ENCODE measurements at regions not wholly inside any gene's neighbourhood (a gene's known extent, or its start where the extent isn't known, plus 50 kb on each side); places are given as distances from the start of the nearest gene placed in this dataset.

DNA sequence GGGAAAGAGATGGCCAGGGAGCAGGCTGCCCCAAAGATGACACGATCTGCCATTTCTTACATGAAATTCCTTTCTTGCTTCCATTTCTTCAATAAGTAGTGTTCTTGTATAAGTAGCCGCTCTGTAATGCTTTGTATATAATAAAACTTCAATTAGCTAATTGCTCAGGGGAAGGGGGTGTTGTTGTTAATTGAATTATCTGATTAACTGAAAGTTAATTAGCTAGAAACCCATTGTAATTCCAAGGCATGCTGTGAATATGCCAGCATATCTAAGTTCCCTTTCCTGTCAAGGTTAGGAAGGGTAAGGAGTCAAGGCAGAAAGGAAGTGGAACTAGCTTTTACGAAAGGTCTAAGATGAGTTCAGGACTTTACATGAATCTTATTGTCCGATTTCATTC is 765.9 kb downstream of the TYW1 start:
- no peak for DNase-seq (ENCODE audit: low spot score)

DNA sequence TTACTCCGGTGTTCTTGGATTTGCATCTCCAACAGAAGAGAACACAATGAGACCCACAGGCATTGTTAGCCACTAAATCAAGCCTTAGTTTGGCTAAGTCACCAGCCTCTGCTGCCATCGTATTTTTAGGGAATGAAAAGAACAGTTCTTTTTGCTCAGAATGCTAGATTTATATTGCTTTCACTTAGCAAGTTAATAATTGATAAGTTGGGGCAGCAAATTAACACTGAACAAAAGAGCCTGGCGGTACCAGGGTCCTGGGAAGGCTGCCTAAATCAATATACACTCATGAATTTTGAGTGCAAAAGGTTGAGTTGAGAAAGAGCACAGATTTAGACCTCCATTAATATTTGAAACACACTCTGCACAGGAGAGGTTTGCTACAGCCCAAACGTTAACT is 767.7 kb downstream of the TYW1 start:
- DNase-seq (ENCODE audit: low spot score), result no peak

DNA sequence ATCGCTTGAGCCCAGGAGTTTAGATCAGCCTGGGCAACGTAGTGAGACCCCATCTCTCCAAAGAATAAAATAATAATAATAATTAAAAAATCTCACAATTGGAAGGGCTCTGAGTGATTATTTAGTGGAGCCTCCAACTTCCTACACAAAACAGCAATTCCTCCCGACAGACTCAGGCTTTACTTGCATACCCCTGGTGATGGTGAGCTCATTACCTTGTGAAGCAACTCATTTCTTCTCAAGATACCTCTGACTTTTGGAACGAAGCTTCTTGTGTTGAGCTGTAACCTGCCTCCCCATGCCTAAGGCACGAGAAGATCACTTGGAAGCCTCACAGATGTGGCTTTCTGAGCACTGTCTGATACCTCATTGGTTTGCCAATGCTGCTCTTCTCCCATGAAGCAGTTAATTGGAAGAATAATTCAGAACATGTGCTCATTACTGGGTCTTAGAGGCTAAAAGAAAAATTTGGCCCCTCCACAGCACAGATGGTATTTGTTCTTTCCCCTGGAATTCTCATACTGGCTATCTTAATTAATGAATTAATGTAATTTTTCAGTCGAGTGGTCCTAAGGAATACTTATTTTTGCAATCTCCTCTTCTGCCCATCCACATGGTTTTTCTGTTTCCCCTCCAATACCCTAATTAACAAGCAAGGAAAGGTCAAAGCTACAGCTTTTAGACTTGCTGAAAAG is 769.0 kb downstream of the TYW1 start:
- DNase-seq (ENCODE audit: low spot score), result no peak

DNA sequence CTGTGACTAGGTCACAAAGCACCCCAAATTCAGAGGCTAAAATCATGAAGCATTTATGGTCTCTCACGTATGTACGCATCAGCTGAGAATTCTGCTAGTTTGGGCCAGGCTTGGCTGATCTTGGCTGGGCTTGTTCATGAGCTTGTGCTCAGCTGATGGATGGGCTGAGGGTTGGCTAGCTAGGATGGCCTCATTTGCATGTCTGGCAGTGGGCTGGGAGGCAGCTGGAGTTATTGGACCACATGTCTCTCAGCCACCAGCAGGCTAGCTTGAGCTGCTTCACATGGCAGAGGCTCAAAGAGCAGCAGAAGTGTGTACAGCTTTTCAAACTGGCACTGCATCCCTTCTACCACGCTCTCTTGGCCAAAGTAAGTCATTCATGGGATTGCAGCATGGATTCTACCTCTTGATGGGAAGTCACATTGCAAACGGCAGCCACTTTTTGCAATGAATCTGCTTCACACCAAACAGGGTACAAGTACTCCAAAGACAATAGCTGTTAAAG is 770.3 kb downstream of the TYW1 start:
- DNase-seq (ENCODE audit: low spot score), result no peak

DNA sequence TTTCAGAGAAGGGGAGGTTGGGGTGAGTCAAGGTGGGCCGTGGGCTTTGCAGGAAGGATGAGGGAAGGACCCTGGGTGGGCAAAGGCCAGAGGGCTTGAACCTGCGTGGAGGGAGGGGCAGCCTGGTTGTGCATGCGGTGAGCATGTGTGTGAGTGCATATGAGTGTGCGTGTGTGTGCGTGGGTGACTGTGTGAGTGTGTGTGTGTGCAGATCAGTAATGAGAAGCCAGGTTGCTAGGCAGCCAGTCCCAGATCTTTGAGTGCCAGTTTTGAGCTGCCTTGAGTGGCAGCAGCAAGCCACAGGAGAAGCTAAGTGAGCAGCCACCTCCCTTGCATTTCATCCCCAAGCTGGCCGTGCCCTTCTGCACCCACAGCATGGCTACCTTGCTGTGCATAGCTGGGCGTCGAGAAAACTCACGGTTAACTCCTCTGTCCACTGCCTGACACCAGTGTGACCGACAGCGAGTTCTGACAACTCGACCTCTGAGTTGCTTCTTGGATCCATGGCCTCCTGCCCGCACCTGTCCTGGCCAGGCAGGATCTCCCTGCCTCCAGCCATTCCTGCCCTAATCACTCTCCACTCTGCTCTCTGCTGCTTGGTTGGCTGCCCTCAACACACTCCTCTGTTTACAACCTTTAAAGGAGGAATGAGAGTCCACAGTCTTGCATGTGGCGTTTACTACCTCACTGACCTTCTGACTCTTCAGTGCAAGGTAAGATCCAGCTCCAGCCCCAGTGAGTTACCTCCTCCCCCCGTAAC is 775.4 kb downstream of the TYW1 start:
- DNase-seq (ENCODE audit: low spot score), result no peak

DNA sequence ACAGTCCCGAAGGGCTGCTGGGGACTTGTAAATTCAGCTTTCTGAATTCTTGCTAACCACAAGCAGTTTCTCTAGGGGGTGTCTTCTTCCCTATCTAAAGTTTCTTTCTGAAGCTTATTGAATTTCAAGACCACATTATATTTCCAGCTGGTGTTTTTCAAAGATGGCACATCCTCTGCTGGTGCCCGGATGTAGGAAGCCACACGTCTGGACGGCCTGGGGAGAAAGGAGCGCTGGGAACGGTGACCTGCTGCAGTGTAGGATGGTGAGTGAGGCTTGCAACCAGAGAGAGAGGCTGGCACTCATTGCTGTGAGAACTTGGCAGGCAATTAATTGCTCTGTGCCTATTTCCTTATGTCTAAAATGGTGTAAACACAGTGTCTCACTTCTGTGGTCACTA is 776.4 kb downstream of the TYW1 start:
- no peak for DNase-seq (ENCODE audit: low spot score)

DNA sequence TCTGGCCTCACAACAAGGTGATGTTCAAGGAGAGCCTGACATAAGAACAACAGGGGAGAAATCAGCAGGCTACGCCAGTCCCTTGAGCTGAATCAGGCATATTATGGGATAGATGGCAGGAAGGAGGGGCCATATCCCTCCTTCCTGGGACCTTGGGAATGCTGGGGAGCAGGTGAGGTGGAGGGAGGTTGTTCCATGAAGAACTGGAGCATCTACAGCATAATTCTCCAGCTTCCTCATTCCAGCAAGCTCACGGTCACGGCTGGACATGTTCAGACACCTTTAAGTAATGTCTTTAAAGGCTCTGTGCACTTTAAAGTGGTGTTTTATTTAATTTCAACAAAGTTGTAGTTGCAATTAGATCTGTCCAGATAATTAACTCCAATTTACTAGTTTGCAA is 780.5 kb downstream of the TYW1 start:
- DNase-seq (ENCODE audit: low spot score), result no peak

DNA sequence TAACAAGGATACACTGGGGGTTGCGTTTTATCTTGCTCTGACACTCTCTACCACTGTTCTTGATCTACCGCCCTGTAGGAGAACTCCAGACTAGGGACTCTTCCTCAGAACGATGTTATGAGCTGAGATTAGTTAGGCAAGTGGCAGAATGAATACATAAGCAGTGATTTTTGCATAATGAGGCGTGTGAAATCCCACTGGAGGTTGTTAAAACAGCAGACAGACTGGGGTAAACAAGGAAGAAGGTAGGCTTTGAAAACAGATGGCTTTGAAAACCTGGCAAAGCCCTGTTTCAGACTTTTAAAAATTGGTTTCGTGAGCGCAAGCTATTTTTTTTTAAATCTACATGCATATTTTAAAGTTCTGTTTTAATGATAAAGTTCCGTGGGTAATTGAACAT is 785.2 kb downstream of the TYW1 start:
- DNase-seq (ENCODE audit: low spot score), result no peak

DNA sequence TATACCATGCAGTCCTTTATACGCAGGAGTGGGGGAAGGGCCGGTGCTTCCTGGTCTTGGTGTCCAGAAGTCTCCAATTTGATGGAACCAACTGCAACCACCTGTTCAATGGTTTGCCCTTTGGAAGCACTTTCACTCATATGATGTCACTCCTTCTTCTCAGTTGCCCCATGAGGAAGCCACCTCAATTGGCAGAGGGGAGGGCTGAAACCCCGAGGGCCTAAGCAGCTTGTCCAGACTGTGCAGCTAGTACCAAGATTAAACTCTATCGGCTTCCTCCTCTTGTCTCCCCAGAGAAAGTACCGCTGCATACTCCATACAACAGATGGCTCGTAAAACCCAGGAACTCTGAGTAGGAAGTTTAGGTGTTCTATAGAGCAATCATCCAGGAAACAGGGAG is 789.4 kb downstream of the TYW1 start:
- no peak for DNase-seq (ENCODE audit: low spot score)

DNA sequence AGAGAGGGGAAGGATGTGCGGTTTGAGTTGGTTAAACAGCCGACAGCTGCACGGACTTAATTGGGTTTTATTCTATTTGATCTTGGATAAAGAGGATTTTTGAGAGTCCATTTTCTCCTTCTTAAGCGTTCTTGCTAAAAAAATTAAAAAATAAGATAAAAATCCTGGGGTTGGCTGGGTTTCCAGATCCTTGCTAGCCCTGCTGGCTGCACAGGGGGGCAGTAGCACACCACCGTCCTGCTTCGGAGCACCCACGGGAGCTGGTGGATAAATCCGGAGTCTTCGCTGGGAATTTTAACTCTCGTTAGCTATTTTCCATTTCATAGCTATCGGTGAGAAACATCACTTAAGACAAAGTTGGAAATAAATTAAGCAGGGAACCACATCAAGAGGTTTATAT is 792.0 kb downstream of the TYW1 start:
- DNase-seq (ENCODE audit: low spot score), result no peak

DNA sequence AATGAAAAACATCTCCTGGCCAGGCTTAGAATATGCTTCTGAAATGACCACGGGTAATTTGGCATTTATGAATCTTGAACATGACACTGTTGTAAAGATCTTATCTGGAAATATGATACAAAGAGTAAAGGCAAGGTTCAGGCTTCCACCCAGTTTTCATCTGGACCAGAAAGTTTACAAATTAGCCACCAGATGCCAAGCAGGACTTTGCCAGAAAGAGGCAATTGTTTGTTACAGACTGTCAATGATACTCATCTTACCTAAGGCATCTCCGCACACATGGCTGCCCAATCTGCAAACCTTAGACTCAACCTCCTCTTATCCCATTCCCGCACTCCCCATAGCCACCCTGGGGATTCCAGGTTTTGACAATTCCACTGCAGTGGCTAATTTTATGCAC is 795.3 kb downstream of the TYW1 start:
- no peak for DNase-seq (ENCODE audit: low spot score)

DNA sequence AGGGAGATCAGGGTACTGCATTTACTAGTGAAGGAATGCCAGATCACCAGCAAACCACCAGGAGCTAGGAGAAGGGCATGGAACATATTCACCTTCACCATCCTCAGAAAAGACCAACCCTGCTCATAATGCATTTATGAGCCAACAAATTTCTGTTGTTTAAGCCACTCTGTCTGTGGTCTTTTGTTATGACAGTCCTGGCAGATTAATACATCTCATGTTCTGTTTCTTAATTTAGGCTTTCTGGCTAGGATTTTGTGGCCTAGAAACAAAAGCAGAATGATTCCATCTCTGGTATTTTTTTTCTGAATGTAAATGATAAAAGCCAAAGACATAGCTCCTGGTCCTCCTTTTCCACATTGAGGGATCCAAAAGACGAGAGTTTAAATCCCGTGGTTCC is 797.9 kb downstream of the TYW1 start:
- no peak for DNase-seq (ENCODE audit: low spot score)

DNA sequence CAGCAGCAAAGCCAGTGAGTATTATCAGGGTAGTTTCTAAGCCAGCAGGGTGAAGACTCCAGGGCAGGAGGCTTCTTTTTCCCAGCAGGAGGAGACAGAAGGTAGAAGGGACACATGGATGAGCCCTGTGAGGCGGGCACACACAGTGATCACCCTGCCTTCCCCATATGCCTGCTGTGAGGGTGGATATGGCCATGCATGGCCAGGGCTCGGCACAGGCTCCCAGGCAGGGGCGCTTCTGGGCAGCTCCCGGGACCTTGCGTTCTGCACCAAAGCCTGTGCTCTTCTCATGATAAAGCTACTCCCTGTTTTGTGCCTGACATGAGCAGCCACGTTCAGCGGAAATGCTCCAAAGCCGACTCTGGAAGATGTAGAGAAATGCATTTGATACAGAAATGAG is 807.2 kb downstream of the TYW1 start:
- DNase-seq (ENCODE audit: low spot score), result no peak

DNA sequence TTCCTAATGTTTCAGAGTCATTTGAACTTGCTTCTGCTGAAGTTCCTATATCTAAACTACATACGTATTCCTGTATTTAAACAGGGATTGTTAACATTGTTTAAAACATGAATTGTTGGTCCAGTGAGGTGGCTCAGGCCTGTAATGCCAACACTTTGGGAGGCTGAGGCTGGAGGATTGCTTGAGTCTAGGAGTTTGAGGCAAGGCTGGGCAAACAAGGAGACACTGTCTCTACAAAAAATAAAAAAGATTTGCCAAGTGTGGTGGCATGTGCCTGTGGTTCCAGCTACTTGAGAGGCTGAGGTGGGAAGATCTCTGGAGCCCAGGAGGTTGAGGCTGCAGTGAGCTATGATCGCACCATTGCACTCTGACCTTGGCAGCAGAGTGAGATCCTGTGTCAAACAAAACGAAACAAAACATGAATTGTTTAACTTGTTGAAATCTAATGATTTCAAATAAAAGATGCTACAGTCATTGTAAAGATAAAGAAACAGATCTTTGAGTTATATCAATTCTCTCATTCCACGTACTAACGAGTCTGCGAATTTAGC is 809.4 kb downstream of the TYW1 start:
- DNase-seq (ENCODE audit: low spot score), result no peak

DNA sequence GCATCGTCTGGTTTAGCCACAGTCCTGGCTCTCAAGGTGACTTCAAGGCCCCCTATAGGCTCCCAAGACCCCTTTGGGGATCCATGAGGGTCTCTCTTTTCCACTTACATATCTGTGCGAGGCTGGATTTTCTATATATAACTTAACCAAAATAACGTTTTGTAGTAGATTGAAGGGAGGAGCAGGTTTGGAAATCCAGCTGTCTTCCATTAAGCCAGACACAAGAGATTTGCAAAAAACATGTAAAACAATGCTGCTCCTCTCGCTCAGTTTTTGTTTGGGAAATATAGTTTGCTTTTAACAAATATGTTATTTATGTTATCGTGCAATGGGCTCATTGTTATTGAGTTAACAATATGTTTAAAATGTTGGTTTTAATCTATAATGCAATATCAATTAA is 811.2 kb downstream of the TYW1 start:
- no peak for DNase-seq (ENCODE audit: low spot score)

DNA sequence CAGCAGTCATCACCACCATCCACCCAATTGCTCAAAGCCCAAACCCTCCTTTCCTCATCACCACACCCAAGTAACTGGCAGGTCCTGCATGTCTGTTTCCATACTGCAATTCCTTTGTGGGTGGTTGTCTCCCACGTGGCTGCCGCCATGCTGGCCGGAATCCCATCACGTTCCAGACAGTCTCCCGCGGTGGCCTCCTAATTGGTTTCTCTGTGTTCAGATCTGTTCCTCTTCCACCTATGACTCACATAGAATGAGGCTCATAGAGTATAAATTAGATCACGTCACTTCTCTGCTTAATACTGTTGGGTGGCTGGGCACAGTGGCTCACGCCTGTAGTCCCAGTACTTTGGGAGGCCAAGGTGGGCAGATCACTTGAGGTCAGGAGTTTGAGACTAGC is 813.0 kb downstream of the TYW1 start:
- no peak for DNase-seq (ENCODE audit: low spot score)

DNA sequence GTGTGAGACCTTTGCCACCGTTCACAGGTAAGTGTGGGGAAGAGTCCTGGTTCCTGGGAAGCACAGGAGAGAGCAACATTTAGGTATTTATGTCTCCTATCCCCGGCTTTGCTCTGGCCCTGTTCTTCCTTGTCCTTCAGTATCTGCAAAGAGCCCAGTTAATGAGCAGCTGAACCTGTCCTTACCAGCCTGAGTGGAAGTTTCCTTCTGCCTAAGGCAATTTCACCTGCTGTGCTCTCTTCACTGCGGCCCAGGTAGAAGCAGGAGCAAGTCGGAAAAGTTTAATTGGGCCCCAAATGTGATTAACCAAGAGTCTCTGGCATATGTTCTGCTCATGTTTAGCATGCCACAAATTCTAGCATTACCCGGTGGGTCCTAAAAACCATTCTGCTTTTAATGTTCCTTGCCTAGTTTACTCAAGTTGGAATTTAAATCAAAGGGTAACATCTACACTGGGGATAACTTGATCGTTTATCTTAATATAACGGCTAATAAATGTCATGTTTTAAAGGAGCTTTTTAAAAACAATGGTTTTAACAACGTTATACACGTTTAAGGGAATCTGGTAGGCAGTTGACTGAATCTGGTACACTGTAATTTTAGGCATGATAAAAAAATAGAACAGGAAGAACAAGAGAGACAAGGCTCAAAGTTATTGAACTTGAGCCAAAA is 817.1 kb downstream of the TYW1 start:
- DNase-seq (ENCODE audit: low spot score), result no peak

DNA sequence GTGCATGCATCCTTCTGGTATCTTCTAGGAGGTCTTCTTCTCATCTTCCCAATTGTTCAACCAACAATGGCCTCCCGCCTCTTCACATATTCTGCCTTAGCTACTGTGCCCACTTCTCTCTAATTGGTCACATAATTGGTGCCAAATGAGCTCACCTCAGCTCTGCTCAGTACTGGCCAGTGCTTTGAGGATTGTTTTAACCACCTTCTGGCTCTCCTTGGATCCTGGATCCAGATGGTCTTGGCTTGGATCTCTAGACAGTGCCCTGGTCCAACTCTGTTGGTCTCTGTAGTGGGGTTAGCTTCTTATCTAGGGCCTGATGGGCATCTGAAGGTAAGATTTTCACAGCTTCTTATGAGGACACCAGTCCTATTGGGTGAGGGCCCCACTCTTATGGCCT is 820.8 kb downstream of the TYW1 start:
- no peak for DNase-seq (ENCODE audit: low spot score)

DNA sequence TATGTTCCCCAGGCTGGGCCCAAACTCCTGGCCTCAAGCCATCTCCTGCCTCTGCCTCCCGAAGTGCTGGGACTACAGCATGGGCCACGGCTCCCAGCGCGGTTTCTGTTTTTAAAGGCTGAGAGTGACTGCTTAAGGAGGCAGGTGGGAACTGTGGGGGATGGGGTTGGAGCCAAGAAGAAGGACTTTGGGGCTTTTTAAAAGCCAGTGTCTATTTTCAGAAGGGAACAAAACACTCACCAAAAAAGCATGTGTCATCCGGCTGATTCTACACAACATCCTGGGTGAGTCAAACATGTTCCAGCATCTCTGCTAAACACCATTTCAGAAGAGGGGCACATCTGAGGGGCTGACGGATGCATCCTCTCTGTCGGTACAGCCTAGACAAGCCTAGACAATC is 824.5 kb downstream of the TYW1 start:
- DNase-seq (ENCODE audit: low spot score), result no peak

DNA sequence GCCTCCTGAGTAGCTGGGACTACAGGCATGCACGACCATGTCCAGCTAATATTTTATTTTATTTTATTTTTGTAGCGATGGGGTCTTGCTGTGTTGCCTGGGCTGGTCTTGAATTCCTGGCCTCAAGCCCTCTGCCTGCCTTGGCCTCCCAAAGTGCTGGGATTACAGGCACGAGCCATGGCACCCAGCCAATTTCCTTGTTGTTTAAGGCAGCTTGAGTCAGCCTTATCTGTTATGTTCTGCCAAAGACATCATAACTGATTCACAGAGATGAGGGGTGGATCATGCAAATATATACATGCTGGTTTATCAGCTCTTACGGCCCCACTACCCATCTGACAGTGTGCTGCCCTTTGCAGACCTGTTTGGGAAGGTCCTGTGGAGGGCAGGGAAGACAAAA is 826.7 kb downstream of the TYW1 start:
- DNase-seq (ENCODE audit: low spot score), result no peak

DNA sequence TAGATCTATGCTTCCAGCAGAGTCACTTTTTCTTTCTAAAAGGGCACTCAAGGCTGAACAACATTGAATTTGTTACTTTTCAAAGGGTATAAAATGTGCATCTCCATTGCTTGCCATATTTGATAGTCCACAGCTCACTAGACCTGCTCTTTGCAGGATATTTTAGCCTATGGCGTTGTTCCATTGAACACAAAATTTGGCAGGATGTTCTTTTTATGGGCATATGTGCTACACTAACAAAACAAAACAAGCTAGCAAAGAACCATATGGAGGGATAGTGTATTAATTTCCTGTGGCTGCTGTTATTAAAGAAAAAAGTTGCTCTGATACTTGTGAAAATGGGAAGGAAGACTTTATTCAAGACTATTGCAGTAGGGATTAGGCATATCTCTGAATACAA is 828.7 kb downstream of the TYW1 start:
- no peak for DNase-seq (ENCODE audit: low spot score)

DNA sequence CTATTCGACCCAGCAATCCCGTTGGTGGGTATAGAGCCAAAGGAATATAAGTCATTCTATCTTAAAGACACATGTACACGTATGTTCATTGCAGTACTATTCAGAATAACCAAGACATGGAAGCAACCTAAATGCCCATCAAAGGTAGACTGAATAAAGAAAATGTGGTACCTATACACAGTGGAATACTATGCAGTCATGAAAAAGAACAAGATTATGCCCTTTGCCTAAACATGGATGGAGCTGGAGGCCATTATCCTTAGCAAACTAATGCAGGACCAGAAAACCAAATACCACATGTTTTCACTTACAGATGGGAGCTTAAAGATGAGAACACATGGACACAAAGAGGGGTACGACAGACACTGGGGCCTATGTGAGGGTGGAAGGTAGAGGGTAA is 845.3 kb downstream of the TYW1 start:
- no peak for DNase-seq (ENCODE audit: low spot score)

DNA sequence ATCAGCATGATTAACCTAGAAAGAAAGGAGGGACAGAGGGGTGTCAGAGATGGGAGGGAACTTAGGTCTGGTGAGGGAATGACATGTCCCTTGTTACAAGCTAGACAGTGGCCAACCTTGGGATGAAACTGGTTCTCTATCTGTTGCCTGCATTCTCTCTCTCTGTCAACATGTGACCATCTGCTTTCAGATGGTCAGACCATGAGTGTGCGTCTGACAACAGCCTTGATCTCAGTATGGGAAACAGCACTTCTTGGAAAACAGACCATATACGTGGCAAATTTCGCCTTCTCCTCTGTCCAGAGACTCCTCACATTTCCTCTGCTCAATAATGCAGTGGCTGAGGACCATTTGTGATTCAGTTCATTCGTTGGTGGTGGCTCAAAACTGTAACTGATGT is 845.9 kb downstream of the TYW1 start:
- no peak for DNase-seq (ENCODE audit: low spot score)

Data from ecto neural progenitor cell (in vitro differentiated cells).